ENCODE measurements at regions not wholly inside any gene's neighbourhood (a gene's known extent, or its start where the extent isn't known, plus 50 kb on each side); places are given as distances from the start of the nearest gene placed in this dataset.

DNA sequence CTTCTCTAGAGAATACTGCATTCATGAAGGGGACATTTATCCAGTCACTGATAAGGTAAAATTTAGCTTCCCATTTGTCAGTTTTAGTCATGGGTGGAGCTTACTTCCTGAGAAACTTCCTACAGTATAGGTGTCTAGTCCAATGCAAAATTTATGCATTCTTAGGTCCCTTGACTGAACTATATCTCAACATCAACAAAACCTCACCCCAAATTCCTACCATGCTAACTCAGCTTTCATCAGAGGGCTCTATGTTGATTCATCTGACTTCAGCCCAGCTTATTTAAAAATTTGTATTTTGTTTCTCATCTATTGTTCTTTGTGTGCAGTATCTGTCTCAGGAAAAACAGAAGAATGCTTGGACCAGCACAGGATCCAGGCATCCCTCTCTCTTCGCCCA lies 296.4 kb upstream of the ACVR2A start:
- DNase-seq (ENCODE audit: extremely low spot score): no peak
- POLR2A ChIA-PET: no interaction called here
- CTCF ChIA-PET: interaction anchor here (1.2 kb wide), 1 partner anchor 10 kb away, joined by 3 read pairs; no protein-coding TSS in a partner anchor
- TF ChIP-seq, protein P1, sequence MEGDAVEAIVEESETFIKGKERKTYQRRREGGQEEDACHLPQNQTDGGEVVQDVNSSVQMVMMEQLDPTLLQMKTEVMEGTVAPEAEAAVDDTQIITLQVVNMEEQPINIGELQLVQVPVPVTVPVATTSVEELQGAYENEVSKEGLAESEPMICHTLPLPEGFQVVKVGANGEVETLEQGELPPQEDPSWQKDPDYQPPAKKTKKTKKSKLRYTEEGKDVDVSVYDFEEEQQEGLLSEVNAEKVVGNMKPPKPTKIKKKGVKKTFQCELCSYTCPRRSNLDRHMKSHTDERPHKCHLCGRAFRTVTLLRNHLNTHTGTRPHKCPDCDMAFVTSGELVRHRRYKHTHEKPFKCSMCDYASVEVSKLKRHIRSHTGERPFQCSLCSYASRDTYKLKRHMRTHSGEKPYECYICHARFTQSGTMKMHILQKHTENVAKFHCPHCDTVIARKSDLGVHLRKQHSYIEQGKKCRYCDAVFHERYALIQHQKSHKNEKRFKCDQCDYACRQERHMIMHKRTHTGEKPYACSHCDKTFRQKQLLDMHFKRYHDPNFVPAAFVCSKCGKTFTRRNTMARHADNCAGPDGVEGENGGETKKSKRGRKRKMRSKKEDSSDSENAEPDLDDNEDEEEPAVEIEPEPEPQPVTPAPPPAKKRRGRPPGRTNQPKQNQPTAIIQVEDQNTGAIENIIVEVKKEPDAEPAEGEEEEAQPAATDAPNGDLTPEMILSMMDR (IDR thresholded peaks at IDR 0.05; ENCODE audit: control extremely low read depth, extremely low read depth, low read depth, missing control alignments): no peak

DNA sequence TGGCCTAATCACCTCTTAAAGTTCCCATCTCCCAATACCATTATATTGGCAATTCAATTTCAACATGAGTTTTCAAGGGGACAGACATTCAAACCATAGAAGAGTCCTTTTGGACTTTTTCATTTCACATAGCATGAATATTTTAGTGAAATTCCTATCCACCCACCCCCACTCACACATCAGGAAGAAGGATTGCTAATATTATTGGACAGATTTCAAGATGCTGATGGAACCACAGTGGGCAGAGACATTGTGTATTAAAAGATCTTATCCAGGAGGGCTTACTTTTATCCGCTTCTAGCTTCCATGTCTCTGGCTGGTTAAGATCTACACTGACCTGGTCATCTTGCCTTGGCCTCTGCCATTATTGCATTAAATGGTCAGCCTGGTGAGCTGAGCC lies 297.4 kb upstream of the ACVR2A start:
- TF ChIP-seq, protein P1 (IDR thresholded peaks at IDR 0.05; ENCODE audit: control extremely low read depth, extremely low read depth, low read depth, missing control alignments): no peak
- ChIA-PET POLR2A (no interaction called here), CTCF (interaction anchor here (1.2 kb wide), 1 partner anchor 11 kb away, joined by 3 read pairs; no protein-coding TSS in a partner anchor)
- DNase-seq (ENCODE audit: extremely low spot score): no peak

DNA sequence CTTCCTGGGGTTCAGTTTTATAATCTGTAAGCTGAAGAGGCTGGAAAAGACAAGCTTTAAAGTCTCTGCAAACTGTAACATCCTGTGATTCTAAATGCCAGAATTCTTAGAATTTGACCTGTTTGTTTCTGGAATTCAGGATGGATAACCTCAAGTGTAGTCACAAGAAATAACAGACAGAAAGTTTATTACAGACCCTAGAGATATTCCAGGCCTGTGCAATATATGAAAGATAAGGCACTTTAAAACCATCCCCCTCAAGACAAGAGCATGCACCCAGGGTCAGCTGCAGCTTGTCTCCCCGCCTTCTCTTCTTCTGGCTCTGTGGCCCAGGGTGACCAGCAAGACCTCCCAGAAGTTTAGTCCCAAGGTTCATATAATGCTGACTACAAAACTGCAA lies 298.7 kb upstream of the ACVR2A start:
- DNase-seq (ENCODE audit: extremely low spot score): no peak
- ChIA-PET POLR2A (no interaction called here), CTCF (no interaction called here)
- TF ChIP-seq, protein P1 (IDR thresholded peaks at IDR 0.05; ENCODE audit: control extremely low read depth, extremely low read depth, low read depth, missing control alignments): no peak

DNA sequence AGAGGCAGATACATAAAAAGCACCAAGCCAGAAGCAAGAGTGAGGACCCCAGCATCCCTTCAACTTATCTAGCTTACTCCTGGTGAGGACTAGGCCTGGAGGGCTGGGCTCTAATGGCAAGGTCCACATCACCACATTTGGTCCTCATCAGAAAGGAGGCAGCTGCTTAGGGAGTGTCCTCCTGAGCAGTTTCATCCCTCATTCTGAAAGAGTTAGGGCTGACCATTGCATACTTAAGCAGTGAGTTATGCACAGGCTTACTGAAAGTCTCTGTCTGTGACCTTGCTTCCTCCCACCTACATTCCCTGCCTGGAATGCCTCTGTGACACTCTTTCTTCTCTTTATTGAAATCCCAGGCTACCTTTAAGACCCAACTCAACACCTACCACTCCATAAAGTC lies 301.8 kb upstream of the ACVR2A start:
- ChIA-PET CTCF (interaction anchor here (1.4 to 1.5 kb wide), 2 partner anchors 9 to 17 kb away, joined by 3 read pairs; no protein-coding TSS in a partner anchor), POLR2A (no interaction called here)
- TF ChIP-seq, protein P1 (IDR thresholded peaks at IDR 0.05; ENCODE audit: control extremely low read depth, extremely low read depth, low read depth, missing control alignments): no peak
- no peak for DNase-seq (ENCODE audit: extremely low spot score)

DNA sequence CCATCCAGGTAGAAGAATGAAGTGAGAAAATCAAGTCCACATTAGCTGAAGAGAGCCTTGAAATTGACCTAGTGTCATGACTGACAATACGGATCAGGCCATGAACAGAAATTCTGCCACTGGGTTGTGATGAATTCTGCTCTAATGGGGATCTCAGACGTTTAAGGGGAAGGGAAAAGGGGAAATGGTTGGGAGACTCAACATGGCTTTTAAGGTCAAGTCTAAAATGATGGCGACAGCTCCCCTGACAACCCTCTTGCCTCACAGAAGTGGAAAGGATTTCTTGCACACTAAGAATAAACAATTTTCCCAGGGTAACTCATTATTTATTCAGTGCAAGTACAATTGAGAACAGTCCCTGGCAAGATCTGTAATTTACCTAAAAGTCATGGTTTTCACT lies 302.5 kb upstream of the ACVR2A start:
- DNase-seq (ENCODE audit: extremely low spot score): no peak
- TF ChIP-seq, protein P1 (IDR thresholded peaks at IDR 0.05; ENCODE audit: control extremely low read depth, extremely low read depth, low read depth, missing control alignments): no peak
- CTCF ChIA-PET: interaction anchor here (1.4 to 2.0 kb wide), 3 partner anchors 9 to 21 kb away, joined by 3 to 6 read pairs (median 3); no protein-coding TSS in a partner anchor
- POLR2A ChIA-PET: no interaction called here

DNA sequence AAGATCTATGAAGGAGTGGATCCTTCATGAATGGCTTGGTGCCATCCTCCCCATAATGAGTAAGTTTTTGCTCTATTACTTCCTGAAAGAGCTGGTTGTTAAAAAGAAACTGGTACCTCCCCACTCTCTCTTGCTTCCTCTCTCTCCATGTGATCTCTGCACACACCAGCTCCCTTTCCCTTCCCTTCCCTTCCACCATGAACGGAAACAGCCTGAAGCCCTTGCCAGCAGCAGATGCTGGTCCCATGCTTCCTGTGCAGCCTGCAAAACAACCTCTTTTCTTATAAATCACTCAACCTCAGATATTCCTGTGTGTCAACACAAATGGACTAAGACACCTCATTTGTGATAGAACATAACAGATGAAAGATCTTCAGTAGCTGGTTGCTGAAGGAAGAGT lies 303.5 kb upstream of the ACVR2A start:
- POLR2A ChIA-PET: no interaction called here
- TF ChIP-seq, protein P1 (IDR thresholded peaks at IDR 0.05; ENCODE audit: control extremely low read depth, extremely low read depth, low read depth, missing control alignments): no peak
- CTCF ChIA-PET: interaction anchor here (1.0 to 2.0 kb wide), 2 partner anchors 9 to 20 kb away, joined by 3 to 6 read pairs; no protein-coding TSS in a partner anchor
- no peak for DNase-seq (ENCODE audit: extremely low spot score)
